PC-9 (cell line): ENCODE measurements at regions not wholly inside any gene's neighbourhood (a gene's known extent, or its start where the extent isn't known, plus 50 kb on each side); places are given as distances from the start of the nearest gene placed in this dataset.

Experiments
- CTCF ChIP-seq: fragments of 200-600 bp; sonication (generic); conservative IDR thresholded peaks from 2 replicates; pipeline ENCODE4 v1.6.1; 2017; ENCODE audit warnings: mixed run types, antibody characterized with exemption, mild to moderate bottlenecking, moderate library complexity
- EZH2 ChIP-seq: fragments of 200-600 bp; sonication (generic); IDR thresholded peaks from 2 replicates; pipeline ENCODE4 v1.8.0; 2017; ENCODE audit warnings: antibody characterized with exemption, low read depth

GRCh38 chr10:16292366-16292765 is 144.4 kb upstream of the PTER start:
- TF ChIP-seq EZH2 = no peak
- no peak for TF ChIP-seq CTCF
